GM12878 (cell line): ENCODE measurements at regions not wholly inside any gene's neighbourhood (a gene's known extent, or its start where the extent isn't known, plus 50 kb on each side); places are given as distances from the start of the nearest gene placed in this dataset.

ENCODE experiments used
- ATAC-seq: fragments of 200-7000 bp; cut with Tn5 transposase; 3 replicates; pipeline ENCODE4 v1.9.1; 2020; ENCODE audit warnings: mild to moderate bottlenecking, moderate library complexity
- BruUV-seq: library from RNA; stranded (reverse); fragments of 400-500 nt; replicated peaks from 2 replicates; lab custom pipeline; 2021; lab: Mats Ljungman, UMichigan
- CTCF ChIA-PET: fragments of 300-600 bp; sonication (Branson Sonifier 250); formaldehyde crosslinking; extraction: SDS; loops from one replicate; lab custom pipeline; 2021; ENCODE audit warnings: inconsistent platforms; lab: Yijun Ruan, JAX
- POLR2A ChIA-PET: fragments of 350-600 bp; formaldehyde crosslinking; extraction: SDS; loops from one replicate; lab custom pipeline; 2021; ENCODE audit warnings: inconsistent platforms; lab: Charles Lee
- RAD21 ChIA-PET: fragments of 300-600 bp; sonication (Branson Sonifier 250); formaldehyde crosslinking; loops from one replicate; lab custom pipeline; 2023; ENCODE audit warnings: antibody characterized with exemption; ENCODE audit not compliant: unreplicated experiment; lab: Charles Lee
- SMC1A ChIA-PET: fragments of 300-600 bp; sonication (Branson Sonifier 250); formaldehyde crosslinking; loops from one replicate; lab custom pipeline; 2023; ENCODE audit not compliant: unreplicated experiment, uncharacterized antibody; lab: Charles Lee
- DNase-seq: peaks from one replicate; pipeline ENCODE4 v3.0.0-alpha.2; 2011; ENCODE audit warnings: low read depth, low spot score
- FAIRE-seq: peaks from 3 replicates; lab custom pipeline; 2011; peaks lifted over from hg19 to GRCh38; lab: Jason Lieb, UNC
- H2AFZ ChIP-seq: 2 replicates; pipeline ENCODE4 v1.6.0; 2011; ENCODE audit warnings: low read depth, low read length, control low read depth; ENCODE audit not compliant: control insufficient read depth
- H3K27ac ChIP-seq: 2 replicates; pipeline ENCODE4 v1.5.1; 2011; ENCODE audit warnings: control low read depth; ENCODE audit not compliant: control insufficient read depth, insufficient read depth
- H3K27me3 ChIP-seq, 2 experiments: replicated peaks in 1 of 2; 2 replicates each; pipeline versions ENCODE4 v1.6.0 to v1.6.1; 2011; ENCODE audit warnings: low read length in 1 of 2; ENCODE audit not compliant: control insufficient read depth in 2 of 2, insufficient read depth in 2 of 2
- H3K36me3 ChIP-seq, 2 experiments: 2 replicates each; pipeline ENCODE4 v1.5.1; 2011; ENCODE audit warnings: low read length in 1 of 2; ENCODE audit not compliant: control insufficient read depth in 2 of 2, insufficient read depth in 2 of 2
- H3K4me1 ChIP-seq: 2 replicates; pipeline ENCODE4 v1.6.1; 2011; ENCODE audit warnings: mild to moderate bottlenecking, low read length, moderate library complexity, mixed read lengths; ENCODE audit not compliant: control insufficient read depth, insufficient read depth
- H3K4me2 ChIP-seq: 2 replicates; pipeline ENCODE4 v1.6.0; 2011; ENCODE audit warnings: control low read depth; ENCODE audit not compliant: control insufficient read depth, insufficient read depth
- H3K4me3 ChIP-seq: fragments of 200-600 bp; sonication (generic); 2 replicates; pipeline ENCODE4 v1.5.1; 2016
- H3K79me2 ChIP-seq: 2 replicates; pipeline ENCODE4 v1.6.0; 2011; ENCODE audit warnings: low read length; ENCODE audit not compliant: control insufficient read depth, insufficient read depth
- H3K9ac ChIP-seq: 2 replicates; pipeline ENCODE4 v1.8.0; 2011; ENCODE audit warnings: low read length, control low read depth, mixed read lengths; ENCODE audit not compliant: control insufficient read depth, insufficient read depth
- H3K9me3 ChIP-seq: replicated peaks from 3 replicates; pipeline ENCODE4 v1.5.1; 2011; ENCODE audit warnings: mild to moderate bottlenecking, low read length; ENCODE audit not compliant: control insufficient read depth, insufficient read depth
- H4K20me1 ChIP-seq: 2 replicates; pipeline ENCODE4 v1.6.0; 2011; ENCODE audit not compliant: control insufficient read depth, insufficient read depth
- ATF7 ChIP-seq: fragments of 450-650 bp; IDR thresholded peaks from 2 replicates; pipeline ENCODE4 v1.6.1; 2016; ENCODE audit warnings: low read depth, mild to moderate bottlenecking
- CBFB ChIP-seq: IDR thresholded peaks from 2 replicates; pipeline ENCODE4 v1.6.1; 2016; ENCODE audit warnings: antibody characterized with exemption, low read depth
- DPF2 ChIP-seq: fragments of 450-650 bp; IDR thresholded peaks from 2 replicates; pipeline ENCODE4 v1.6.1; 2017; ENCODE audit warnings: mild to moderate bottlenecking
- ESRRA ChIP-seq: IDR thresholded peaks from 2 replicates; pipeline ENCODE4 v1.6.1; 2012; ENCODE audit warnings: mild to moderate bottlenecking, low read length, improper control_type of control experiment
- GABPA ChIP-seq: IDR thresholded peaks from 2 replicates; pipeline ENCODE4 v1.6.1; 2014; ENCODE audit warnings: antibody characterized with exemption, low read depth, mild to moderate bottlenecking, inconsistent platforms
- MTA3 ChIP-seq: IDR thresholded peaks from 2 replicates; pipeline ENCODE4 v1.6.1; 2012; ENCODE audit warnings: low read length, inconsistent platforms, borderline replicate concordance
- NFIC ChIP-seq: IDR thresholded peaks from 2 replicates; pipeline ENCODE4 v1.6.1; 2012; ENCODE audit warnings: low read depth, mild to moderate bottlenecking, inconsistent platforms, low read length, moderate library complexity
- RFX5 ChIP-seq: IDR thresholded peaks from 2 replicates; pipeline ENCODE4 v1.6.1; 2011; ENCODE audit warnings: low read depth, low read length, improper control_type of control experiment
- SIN3A ChIP-seq: IDR thresholded peaks from 2 replicates; pipeline ENCODE4 v1.6.1; 2012; ENCODE audit warnings: low read depth, low read length, improper control_type of control experiment
- SMAD1 ChIP-seq: fragments of 450-650 bp; IDR thresholded peaks from 2 replicates; pipeline ENCODE4 v1.6.1; 2018; ENCODE audit warnings: mild to moderate bottlenecking, low read depth; ENCODE audit not compliant: partially characterized antibody
- SMARCA5 ChIP-seq: fragments of 450-650 bp; IDR thresholded peaks from 2 replicates; pipeline ENCODE4 v1.6.1; 2017; ENCODE audit warnings: mild to moderate bottlenecking
- SP1 ChIP-seq: IDR thresholded peaks from one replicate; pipeline ENCODE4 v1.6.1; 2011; ENCODE audit warnings: low read depth, low read length
- ZNF622 ChIP-seq: fragments of 450-650 bp; IDR thresholded peaks from 2 replicates; pipeline ENCODE4 v1.6.1; 2017; ENCODE audit warnings: mild to moderate bottlenecking, inconsistent platforms
- WGBS: methylation state at CpG from one replicate; pipeline ENCODE4 v1.1.6; 2016; ENCODE audit warnings: low lambda C conversion rate; ENCODE audit not compliant: insufficient replicate concordance, insufficient coverage; ENCODE audit errors: missing lambda C conversion rate; 5-methylcytosine and 5-hydroxymethylcytosine counted together
- in situ Hi-C: fragments of 300-500 bp; cut with MboI; formaldehyde crosslinking; loops from 9 replicates; pipeline ENCODE4 v1.14.3; 2018; ENCODE audit warnings: mixed read lengths
- intact Hi-C: fragments of 100-400 bp; cut with micrococcal nuclease; formaldehyde crosslinking; loops from one replicate; pipeline ENCODE4 v1.14.2; 2022; ENCODE audit not compliant: unreplicated experiment
- TF ChIP-seq, protein P1 (sequence below): fragments of 450-650 bp; IDR thresholded peaks from 2 replicates; pipeline ENCODE4 v1.6.1; 2017; ENCODE audit warnings: borderline replicate concordance
- TF ChIP-seq, protein P2 (sequence below): IDR thresholded peaks from 2 replicates; pipeline ENCODE4 v1.6.1; 2012; ENCODE audit warnings: low read depth, low read length, improper control_type of control experiment
- TF ChIP-seq, protein P3 (sequence below): IDR thresholded peaks from 2 replicates; pipeline ENCODE4 v1.6.1; 2011; ENCODE audit warnings: mild to moderate bottlenecking, low read depth, low read length, moderate library complexity; ENCODE audit not compliant: insufficient replicate concordance
- TF ChIP-seq, protein P4 (sequence below), 3 experiments: IDR thresholded peaks in 2 of 3; conservative IDR thresholded peaks in 1 of 3; 2 replicates each; pipeline ENCODE4 v1.5.1; 2011; ENCODE audit warnings: low read depth in 3 of 3, low read length in 3 of 3, mild to moderate bottlenecking in 3 of 3, control low read depth in 2 of 3, moderate library complexity in 2 of 3, inconsistent platforms in 1 of 3, mixed read lengths in 1 of 3; ENCODE audit not compliant: control insufficient read depth in 2 of 3, insufficient read depth in 1 of 3; ENCODE audit errors: extremely low read depth in 1 of 3
- TF ChIP-seq, protein P5 (sequence below): fragments of 450-650 bp; IDR thresholded peaks from 2 replicates; pipeline ENCODE4 v1.6.1; 2016; ENCODE audit warnings: mild to moderate bottlenecking
- TF ChIP-seq, protein P6 (sequence below): IDR thresholded peaks from 2 replicates; pipeline ENCODE4 v1.6.1; 2011; ENCODE audit warnings: low read depth, low read length, improper control_type of control experiment, borderline replicate concordance

DNA sequence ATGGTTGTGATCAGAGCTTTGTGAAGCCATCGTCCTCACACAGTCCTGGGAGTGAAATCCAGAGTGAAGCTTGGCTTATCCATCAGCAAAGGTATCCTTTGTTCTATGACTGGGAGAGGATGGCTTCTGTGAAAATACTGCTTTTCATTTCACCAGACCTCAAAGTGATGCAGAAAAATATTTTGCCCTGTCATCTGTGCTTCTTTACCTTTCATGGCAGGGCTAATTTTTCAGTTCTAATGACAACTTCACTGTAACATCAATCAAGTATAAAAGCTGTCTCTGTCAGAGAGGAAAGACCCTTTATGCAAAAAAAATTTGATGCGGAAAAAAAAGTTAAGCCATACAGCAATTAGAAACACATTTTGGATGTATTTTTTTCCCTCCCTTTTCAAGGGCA, 468.1 kb upstream of the ADARB2 start (continued):
- no peak for TF ChIP-seq SIN3A
- TF ChIP-seq DPF2, result no peak
- TF ChIP-seq ZNF622, result no peak
- TF ChIP-seq, protein P1, sequence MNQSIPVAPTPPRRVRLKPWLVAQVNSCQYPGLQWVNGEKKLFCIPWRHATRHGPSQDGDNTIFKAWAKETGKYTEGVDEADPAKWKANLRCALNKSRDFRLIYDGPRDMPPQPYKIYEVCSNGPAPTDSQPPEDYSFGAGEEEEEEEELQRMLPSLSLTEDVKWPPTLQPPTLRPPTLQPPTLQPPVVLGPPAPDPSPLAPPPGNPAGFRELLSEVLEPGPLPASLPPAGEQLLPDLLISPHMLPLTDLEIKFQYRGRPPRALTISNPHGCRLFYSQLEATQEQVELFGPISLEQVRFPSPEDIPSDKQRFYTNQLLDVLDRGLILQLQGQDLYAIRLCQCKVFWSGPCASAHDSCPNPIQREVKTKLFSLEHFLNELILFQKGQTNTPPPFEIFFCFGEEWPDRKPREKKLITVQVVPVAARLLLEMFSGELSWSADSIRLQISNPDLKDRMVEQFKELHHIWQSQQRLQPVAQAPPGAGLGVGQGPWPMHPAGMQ, result no peak
- no peak for TF ChIP-seq ATF7
- TF ChIP-seq GABPA, result no peak

DNA sequence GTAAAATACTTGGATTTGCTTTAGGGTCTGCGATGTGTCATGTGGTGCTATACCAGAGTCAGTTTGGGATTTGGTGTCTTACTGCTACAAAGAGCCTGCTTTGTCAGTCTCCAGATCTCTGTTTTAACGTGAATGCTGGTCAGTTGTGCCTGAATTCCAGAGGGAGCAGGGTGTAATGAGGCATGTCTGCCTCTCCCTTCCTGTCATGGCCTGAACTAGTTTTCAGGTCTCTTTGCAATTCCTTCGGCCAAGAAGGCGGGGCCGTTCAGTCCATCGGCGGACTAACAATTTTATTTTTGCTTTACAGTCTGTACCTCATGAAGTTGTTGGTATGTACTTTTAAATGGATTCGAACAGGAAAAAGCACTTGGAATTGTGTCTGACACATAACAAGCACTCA, 465.1 kb upstream of the ADARB2 start:
- in situ Hi-C loops (no loop called here), intact Hi-C loops (no loop called here)
- ATAC-seq (no peak), DNase-seq (no peak), FAIRE-seq (no peak)
- no peaks in the 10 kb centered on the region for H3K9me3 ChIP-seq
- POLR2A ChIA-PET, result no interaction called here
- H3K4me2 ChIP-seq, result no peak overlapping the region
- 37% methylated on average over 8 of the region's 8 CpGs for WGBS
- H3K4me3 ChIP-seq, result no peak overlapping the region
- H3K79me2 ChIP-seq, result no peaks in the 10 kb centered on the region
- H3K9ac ChIP-seq, result no peak overlapping the region
- CTCF ChIA-PET, result no interaction called here
- no TSS peak for BruUV-seq
- no peaks in the 10 kb centered on the region for H3K27me3 ChIP-seq
- no peaks in the 10 kb centered on the region for H3K36me3 ChIP-seq
- H3K4me1 ChIP-seq, result no peaks in the 10 kb centered on the region
- SMC1A ChIA-PET, result no interaction called here
- RAD21 ChIA-PET, result no interaction called here
- H3K27ac ChIP-seq, result no peak overlapping the region
- H2AFZ ChIP-seq, result no peak overlapping the region
- H4K20me1 ChIP-seq, result no peaks in the 10 kb centered on the region
- TF ChIP-seq RFX5 (no peak), SMARCA5 (no peak), MTA3 (no peak), SP1 (no peak), ESRRA (no peak), NFIC (no peak), GABPA (no peak), SMAD1 (no peak), CBFB (no peak)
- TF ChIP-seq, protein P2, sequence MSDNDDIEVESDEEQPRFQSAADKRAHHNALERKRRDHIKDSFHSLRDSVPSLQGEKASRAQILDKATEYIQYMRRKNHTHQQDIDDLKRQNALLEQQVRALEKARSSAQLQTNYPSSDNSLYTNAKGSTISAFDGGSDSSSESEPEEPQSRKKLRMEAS, result no peak
- TF ChIP-seq, protein P3, sequence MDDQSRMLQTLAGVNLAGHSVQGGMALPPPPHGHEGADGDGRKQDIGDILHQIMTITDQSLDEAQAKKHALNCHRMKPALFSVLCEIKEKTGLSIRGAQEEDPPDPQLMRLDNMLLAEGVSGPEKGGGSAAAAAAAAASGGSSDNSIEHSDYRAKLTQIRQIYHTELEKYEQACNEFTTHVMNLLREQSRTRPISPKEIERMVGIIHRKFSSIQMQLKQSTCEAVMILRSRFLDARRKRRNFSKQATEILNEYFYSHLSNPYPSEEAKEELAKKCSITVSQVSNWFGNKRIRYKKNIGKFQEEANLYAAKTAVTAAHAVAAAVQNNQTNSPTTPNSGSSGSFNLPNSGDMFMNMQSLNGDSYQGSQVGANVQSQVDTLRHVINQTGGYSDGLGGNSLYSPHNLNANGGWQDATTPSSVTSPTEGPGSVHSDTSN, result no peak
- TF ChIP-seq, protein P4, sequence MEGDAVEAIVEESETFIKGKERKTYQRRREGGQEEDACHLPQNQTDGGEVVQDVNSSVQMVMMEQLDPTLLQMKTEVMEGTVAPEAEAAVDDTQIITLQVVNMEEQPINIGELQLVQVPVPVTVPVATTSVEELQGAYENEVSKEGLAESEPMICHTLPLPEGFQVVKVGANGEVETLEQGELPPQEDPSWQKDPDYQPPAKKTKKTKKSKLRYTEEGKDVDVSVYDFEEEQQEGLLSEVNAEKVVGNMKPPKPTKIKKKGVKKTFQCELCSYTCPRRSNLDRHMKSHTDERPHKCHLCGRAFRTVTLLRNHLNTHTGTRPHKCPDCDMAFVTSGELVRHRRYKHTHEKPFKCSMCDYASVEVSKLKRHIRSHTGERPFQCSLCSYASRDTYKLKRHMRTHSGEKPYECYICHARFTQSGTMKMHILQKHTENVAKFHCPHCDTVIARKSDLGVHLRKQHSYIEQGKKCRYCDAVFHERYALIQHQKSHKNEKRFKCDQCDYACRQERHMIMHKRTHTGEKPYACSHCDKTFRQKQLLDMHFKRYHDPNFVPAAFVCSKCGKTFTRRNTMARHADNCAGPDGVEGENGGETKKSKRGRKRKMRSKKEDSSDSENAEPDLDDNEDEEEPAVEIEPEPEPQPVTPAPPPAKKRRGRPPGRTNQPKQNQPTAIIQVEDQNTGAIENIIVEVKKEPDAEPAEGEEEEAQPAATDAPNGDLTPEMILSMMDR (IDR thresholded peaks at IDR 0.05 in 2 of 3, conservative IDR thresholded peaks at IDR 0.05 in 1 of 3; ENCODE audit: control insufficient read depth in 2 of 3, extremely low read depth in 1 of 3, insufficient read depth in 1 of 3, low read depth in 3 of 3, low read length in 3 of 3), result no peak
- TF ChIP-seq, protein P5, sequence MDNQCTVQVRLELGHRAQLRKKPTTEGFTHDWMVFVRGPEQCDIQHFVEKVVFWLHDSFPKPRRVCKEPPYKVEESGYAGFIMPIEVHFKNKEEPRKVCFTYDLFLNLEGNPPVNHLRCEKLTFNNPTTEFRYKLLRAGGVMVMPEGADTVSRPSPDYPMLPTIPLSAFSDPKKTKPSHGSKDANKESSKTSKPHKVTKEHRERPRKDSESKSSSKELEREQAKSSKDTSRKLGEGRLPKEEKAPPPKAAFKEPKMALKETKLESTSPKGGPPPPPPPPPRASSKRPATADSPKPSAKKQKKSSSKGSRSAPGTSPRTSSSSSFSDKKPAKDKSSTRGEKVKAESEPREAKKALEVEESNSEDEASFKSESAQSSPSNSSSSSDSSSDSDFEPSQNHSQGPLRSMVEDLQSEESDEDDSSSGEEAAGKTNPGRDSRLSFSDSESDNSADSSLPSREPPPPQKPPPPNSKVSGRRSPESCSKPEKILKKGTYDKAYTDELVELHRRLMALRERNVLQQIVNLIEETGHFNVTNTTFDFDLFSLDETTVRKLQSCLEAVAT, result no peak
- TF ChIP-seq, protein P6, sequence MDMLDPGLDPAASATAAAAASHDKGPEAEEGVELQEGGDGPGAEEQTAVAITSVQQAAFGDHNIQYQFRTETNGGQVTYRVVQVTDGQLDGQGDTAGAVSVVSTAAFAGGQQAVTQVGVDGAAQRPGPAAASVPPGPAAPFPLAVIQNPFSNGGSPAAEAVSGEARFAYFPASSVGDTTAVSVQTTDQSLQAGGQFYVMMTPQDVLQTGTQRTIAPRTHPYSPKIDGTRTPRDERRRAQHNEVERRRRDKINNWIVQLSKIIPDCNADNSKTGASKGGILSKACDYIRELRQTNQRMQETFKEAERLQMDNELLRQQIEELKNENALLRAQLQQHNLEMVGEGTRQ, result no peak
